ENCODE measurements at regions not wholly inside any gene's neighbourhood (a gene's known extent, or its start where the extent isn't known, plus 50 kb on each side); places are given as distances from the start of the nearest gene placed in this dataset.

- Histone ChIP-seq H3K4me2 (no peak overlapping the region), H3K36me3 (ENCODE audit: insufficient read depth) (no peaks in the 10 kb centered on the region), H3K4me3 (no peak overlapping the region), H3K27me3 (ENCODE audit: insufficient read depth) (no peaks in the 10 kb centered on the region), H3K79me2 (replicated peaks; ENCODE audit: insufficient read depth) (no peaks in the 10 kb centered on the region), H3K9me2 (ENCODE audit: insufficient read depth) (peaks cover 10% of the 10 kb centered on the region; the same call in 1 of the 2 replicates), H3K27ac (ENCODE audit: low read depth) (no peak overlapping the region), H4K20me1 (replicated peaks; ENCODE audit: insufficient read depth) (no peaks in the 10 kb centered on the region), H3K4me1 (ENCODE audit: insufficient read depth) (no peaks in the 10 kb centered on the region), H3F3A (replicated peaks; ENCODE audit: low read depth) (no peaks in the 10 kb centered on the region), H2AFZ (peak overlapping the region; percentile 94; the same call in 1 of the 2 replicates)
- peak; percentile 95 for ATAC-seq
- DNase-seq (ENCODE audit: low spot score) = peak; percentile 76
- Mint-ChIP-seq H3K9me3 (peaks cover 10% of the 10 kb centered on the region), H3K27me3 (ENCODE audit: insufficient read depth, low read depth, poor library complexity) (peaks cover 1% of the 10 kb centered on the region), H3K4me3 (no peak overlapping the region), H3K4me1 (0 out of 3 replicates have a peak, but pooled peaks cover 3% of the 10 kb centered on the region), H3K27ac (no peak overlapping the region; the same call in 1 of the 2 replicates), H3K36me3 (ENCODE audit: low read depth) (peaks cover 3% of the 10 kb centered on the region; the same call in 1 of the 3 replicates)
- TF ChIP-seq JUNB (IDR thresholded peaks at IDR 0.05; ENCODE audit: unreplicated experiment) (no peak), CTCF (conservative IDR thresholded peaks at IDR 0.05; ENCODE audit: low read depth in 2 of 2) (peak; percentile 78 to 83), EZH2phosphoT487 (IDR thresholded peaks at IDR 0.05; ENCODE audit: unreplicated experiment) (no peak), POLR2AphosphoS5 (IDR thresholded peaks at IDR 0.05; ENCODE audit: low read depth) (no peak), ZNF114 (CRISPR knock-in tag; IDR thresholded peaks at IDR 0.05) (no peak)
These were observed 113.8 kb upstream of the EPHA6 start for GRCh38 chr3:96700322-96701315.

GRCh38 chr3:96705895-96706294, 108.5 kb upstream of the EPHA6 start:
- Histone ChIP-seq H3K4me2 (no peak overlapping the region), H3K4me3 (no peak overlapping the region), H3K79me2 (replicated peaks; ENCODE audit: insufficient read depth) (no peaks in the 10 kb centered on the region), H3K9me2 (ENCODE audit: insufficient read depth) (no peaks in the 10 kb centered on the region), H3K4me1 (ENCODE audit: insufficient read depth) (no peaks in the 10 kb centered on the region), H3K36me3 (ENCODE audit: insufficient read depth) (no peaks in the 10 kb centered on the region), H3F3A (replicated peaks; ENCODE audit: low read depth) (no peaks in the 10 kb centered on the region), H2AFZ (no peak overlapping the region), H4K20me1 (replicated peaks; ENCODE audit: insufficient read depth) (no peaks in the 10 kb centered on the region), H3K27me3 (ENCODE audit: insufficient read depth) (no peaks in the 10 kb centered on the region), H3K27ac (ENCODE audit: low read depth) (no peak overlapping the region)
- Mint-ChIP-seq H3K4me1 (0 out of 3 replicates have a peak, but pooled peaks cover 2% of the 10 kb centered on the region), H3K36me3 (ENCODE audit: low read depth) (no peaks in the 10 kb centered on the region), H3K9me3 (peaks cover 2% of the 10 kb centered on the region; the same call in 2 of the 3 replicates), H3K27ac (no peak overlapping the region), H3K4me3 (no peak overlapping the region), H3K27me3 (ENCODE audit: insufficient read depth, low read depth, poor library complexity) (no peaks in the 10 kb centered on the region)
- DNase-seq (ENCODE audit: low spot score) = no peak
- no peak for ATAC-seq
- TF ChIP-seq STAT1 (IDR thresholded peaks at IDR 0.05; ENCODE audit: unreplicated experiment) = no peak
- no peak for TF ChIP-seq REST (IDR thresholded peaks at IDR 0.05; ENCODE audit: unreplicated experiment)
- TF ChIP-seq NANOG (IDR thresholded peaks at IDR 0.05; ENCODE audit: borderline replicate concordance) = no peak
